HEK293 (cell line): ENCODE measurements at regions not wholly inside any gene's neighbourhood (a gene's known extent, or its start where the extent isn't known, plus 50 kb on each side); places are given as distances from the start of the nearest gene placed in this dataset.

Experiments
- CTCF ChIA-PET: fragments of 350-600 bp; formaldehyde crosslinking; extraction: SDS; loops from one replicate; lab custom pipeline; 2021; ENCODE audit warnings: antibody characterized with exemption; lab: Yijun Ruan, JAX
- POLR2A ChIA-PET: fragments of 300-600 bp; formaldehyde crosslinking; extraction: SDS; loops from one replicate; lab custom pipeline; 2020; ENCODE audit warnings: antibody characterized with exemption, inconsistent platforms; lab: Yijun Ruan, JAX
- H3K27ac ChIP-seq: fragments of 200-500 bp; sonication (Bioruptor generic); 2 replicates; pipeline ENCODE4 v1.5.1; 2014; ENCODE audit warnings: low read depth, low read length, control low read depth, inconsistent platforms; ENCODE audit errors: extremely low read depth
- H3K36me3 ChIP-seq, 2 experiments: fragments of 200-500 bp in 1 of 2; sonication (Bioruptor generic) in 1 of 2; 1 replicate in 1 of 2; 2 replicates in 1 of 2; pipeline ENCODE4 v1.5.1; 2014 to 2017; ENCODE audit warnings: inconsistent platforms in 2 of 2, low read length in 2 of 2; ENCODE audit not compliant: control insufficient read depth in 2 of 2, insufficient read depth in 1 of 2
- H3K4me1 ChIP-seq: fragments of 200-500 bp; sonication (Bioruptor generic); 2 replicates; pipeline ENCODE4 v1.5.1; 2014; ENCODE audit warnings: mild to moderate bottlenecking, low read length, inconsistent platforms; ENCODE audit not compliant: control insufficient read depth, insufficient read depth
- H3K4me3 ChIP-seq: 2 replicates; pipeline ENCODE4 v1.5.1; 2011; ENCODE audit warnings: low read depth, mild to moderate bottlenecking, control low read depth, low read length, moderate library complexity
- H3K9me3 ChIP-seq: fragments of 200-500 bp; sonication (Bioruptor generic); 2 replicates; pipeline ENCODE4 v1.5.1; 2014; ENCODE audit warnings: low read depth, low read length, inconsistent platforms; ENCODE audit not compliant: control insufficient read depth, insufficient read depth
- KLF17 ChIP-seq: fragments of 450-650 bp; formaldehyde crosslinking; IDR thresholded peaks from 2 replicates; pipeline ENCODE4 v1.5.1; 2016; ENCODE audit warnings: missing biosample characterization, missing genetic modification characterization
- MZF1 ChIP-seq: fragments of 450-650 bp; formaldehyde crosslinking; IDR thresholded peaks from 2 replicates; pipeline ENCODE4 v1.5.1; 2017; ENCODE audit warnings: missing biosample characterization, missing genetic modification characterization, borderline replicate concordance
- OSR2 ChIP-seq: fragments of 450-650 bp; formaldehyde crosslinking; IDR thresholded peaks from 2 replicates; pipeline ENCODE4 v1.5.1; 2016; ENCODE audit warnings: missing biosample characterization, missing genetic modification characterization
- OVOL3 ChIP-seq: fragments of 450-650 bp; formaldehyde crosslinking; IDR thresholded peaks from 2 replicates; pipeline ENCODE4 v1.5.1; 2016; ENCODE audit warnings: missing biosample characterization, missing genetic modification characterization
- PRDM10 ChIP-seq: fragments of 450-650 bp; formaldehyde crosslinking; IDR thresholded peaks from 2 replicates; pipeline ENCODE4 v1.5.1; 2016; ENCODE audit warnings: missing biosample characterization, missing genetic modification characterization
- ZBTB1 ChIP-seq: fragments of 450-650 bp; formaldehyde crosslinking; IDR thresholded peaks from 2 replicates; pipeline ENCODE4 v1.5.1; 2016; ENCODE audit warnings: missing biosample characterization, missing genetic modification characterization
- ZBTB21 ChIP-seq: fragments of 450-650 bp; formaldehyde crosslinking; IDR thresholded peaks from 2 replicates; pipeline ENCODE4 v1.5.1; 2017; ENCODE audit warnings: missing biosample characterization, missing genetic modification characterization
- ZBTB7A ChIP-seq: fragments of 450-650 bp; formaldehyde crosslinking; IDR thresholded peaks from 2 replicates; pipeline ENCODE4 v1.5.1; 2016; ENCODE audit warnings: low read depth, missing biosample characterization, missing genetic modification characterization
- ZNF112 ChIP-seq: fragments of 450-650 bp; formaldehyde crosslinking; IDR thresholded peaks from 2 replicates; pipeline ENCODE4 v1.5.0; 2017; ENCODE audit warnings: missing biosample characterization, missing genetic modification characterization
- ZNF175 ChIP-seq: fragments of 450-650 bp; formaldehyde crosslinking; IDR thresholded peaks from 2 replicates; pipeline ENCODE4 v1.5.1; 2016; ENCODE audit warnings: missing biosample characterization, missing genetic modification characterization
- ZNF214 ChIP-seq: fragments of 450-650 bp; formaldehyde crosslinking; IDR thresholded peaks from 2 replicates; pipeline ENCODE4 v1.5.1; 2017; ENCODE audit warnings: missing biosample characterization, mild to moderate bottlenecking, missing genetic modification characterization, borderline replicate concordance
- ZNF292 ChIP-seq: fragments of 450-650 bp; formaldehyde crosslinking; IDR thresholded peaks from 2 replicates; pipeline ENCODE4 v1.5.1; 2016; ENCODE audit warnings: low read depth, missing biosample characterization, missing genetic modification characterization, borderline replicate concordance
- ZNF398 ChIP-seq: fragments of 450-650 bp; formaldehyde crosslinking; IDR thresholded peaks from 2 replicates; pipeline ENCODE4 v1.5.1; 2017; ENCODE audit warnings: missing biosample characterization, missing genetic modification characterization
- ZNF433 ChIP-seq: fragments of 450-650 bp; formaldehyde crosslinking; IDR thresholded peaks from 2 replicates; pipeline ENCODE4 v1.5.1; 2016; ENCODE audit warnings: missing biosample characterization, missing genetic modification characterization, low read depth
- ZNF510 ChIP-seq: fragments of 450-650 bp; formaldehyde crosslinking; IDR thresholded peaks from 2 replicates; pipeline ENCODE4 v1.5.1; 2018; ENCODE audit warnings: mild to moderate bottlenecking, missing genetic modification characterization, missing biosample characterization; ENCODE audit not compliant: insufficient replicate concordance
- ZNF560 ChIP-seq: fragments of 450-650 bp; formaldehyde crosslinking; IDR thresholded peaks from 2 replicates; pipeline ENCODE4 v1.5.1; 2017; ENCODE audit warnings: missing biosample characterization, missing genetic modification characterization, borderline replicate concordance
- ZNF658 ChIP-seq: fragments of 450-650 bp; formaldehyde crosslinking; IDR thresholded peaks from 2 replicates; pipeline ENCODE4; 2016; ENCODE audit warnings: missing biosample characterization, missing genetic modification characterization
- ZNF792 ChIP-seq: fragments of 450-650 bp; formaldehyde crosslinking; IDR thresholded peaks from 2 replicates; pipeline ENCODE4 v1.5.1; 2016; ENCODE audit warnings: missing biosample characterization, missing genetic modification characterization
- ZSCAN16 ChIP-seq: fragments of 450-650 bp; formaldehyde crosslinking; IDR thresholded peaks from 2 replicates; pipeline ENCODE4 v1.5.1; 2016; ENCODE audit warnings: missing biosample characterization, missing genetic modification characterization
- ZSCAN30 ChIP-seq: fragments of 450-650 bp; IDR thresholded peaks from 2 replicates; pipeline ENCODE4 v1.5.1; 2018; ENCODE audit warnings: missing biosample characterization, mild to moderate bottlenecking, missing genetic modification characterization, moderate library complexity
- ZXDB ChIP-seq: fragments of 450-650 bp; formaldehyde crosslinking; IDR thresholded peaks from 2 replicates; pipeline ENCODE4 v1.5.1; 2016; ENCODE audit warnings: missing biosample characterization, missing genetic modification characterization

GRCh38 chr3:72169561-72170472 is 384.9 kb upstream of the PROK2 start (continued):
- TF ChIP-seq KLF17 (tag by site-specific recombination): no peak
- TF ChIP-seq ZBTB7A: no peak

GRCh38 chr3:72169120-72169519 is 384.2 kb upstream of the PROK2 start:
- H3K4me1 ChIP-seq: no peaks in the 10 kb centered on the region
- H3K36me3 ChIP-seq: no peaks in the 10 kb centered on the region
- no peak for TF ChIP-seq ZBTB1
- TF ChIP-seq ZNF175: no peak
- TF ChIP-seq ZXDB (tag by site-specific recombination): no peak
- no peak for TF ChIP-seq ZBTB21 (tag by site-specific recombination)
- no peak for TF ChIP-seq ZNF292 (tag by site-specific recombination)
- TF ChIP-seq ZNF112 (tag by site-specific recombination): peak; percentile 52; the same call in 1 of the 2 replicates
- H3K27ac ChIP-seq: no peak overlapping the region
- H3K9me3 ChIP-seq: no peaks in the 10 kb centered on the region
- no peak overlapping the region for H3K4me3 ChIP-seq
- ChIA-PET CTCF (no interaction called here), POLR2A (no interaction called here)

GRCh38 chr3:72165808-72166207 is 380.9 kb upstream of the PROK2 start:
- ChIA-PET POLR2A (no interaction called here), CTCF (interaction anchor here (1.2 kb wide), 1 partner anchor 490 kb away, joined by 3 read pairs; no protein-coding TSS in a partner anchor)
- TF ChIP-seq ZSCAN30 (no peak), ZNF792 (no peak), ZNF433 (tag by site-specific recombination) (no peak), ZNF560 (no peak)
- no peaks in the 10 kb centered on the region for H3K36me3 ChIP-seq
- H3K9me3 ChIP-seq: no peaks in the 10 kb centered on the region
- H3K4me1 ChIP-seq: 0 out of 2 replicates have a peak, but pooled peaks cover 2% of the 10 kb centered on the region
- no peak overlapping the region for H3K4me3 ChIP-seq
- no peak overlapping the region for H3K27ac ChIP-seq

- CTCF ChIA-PET: interaction anchor here (1.2 kb wide), 1 partner anchor 491 kb away, joined by 3 read pairs; no protein-coding TSS in a partner anchor
- POLR2A ChIA-PET: no interaction called here
- Histone ChIP-seq H3K36me3 (no peaks in the 10 kb centered on the region), H3K4me1 (0 out of 2 replicates have a peak, but pooled peaks cover 2% of the 10 kb centered on the region), H3K27ac (no peak overlapping the region), H3K9me3 (no peaks in the 10 kb centered on the region), H3K4me3 (no peak overlapping the region)
- TF ChIP-seq KLF17 (tag by site-specific recombination) (no peak), ZNF214 (tag by site-specific recombination) (no peak), OVOL3 (tag by site-specific recombination) (no peak), ZBTB7A (no peak), ZNF510 (tag by site-specific recombination) (no peak), ZNF658 (tag by site-specific recombination) (no peak), ZNF433 (tag by site-specific recombination) (no peak), ZBTB1 (no peak), ZNF398 (no peak), MZF1 (tag by site-specific recombination) (no peak), ZSCAN16 (tag by site-specific recombination) (no peak), PRDM10 (tag by site-specific recombination) (no peak), OSR2 (tag by site-specific recombination) (no peak)
These were observed 380.4 kb upstream of the PROK2 start for GRCh38 chr3:72165317-72165716.
